Neuron (in vitro differentiated cells): ENCODE measurements at regions not wholly inside any gene's neighbourhood (a gene's known extent, or its start where the extent isn't known, plus 50 kb on each side); places are given as distances from the start of the nearest gene placed in this dataset.
"Not testable (repeated sequence)": the region's sequence is repeated elsewhere in the genome, so short reads cannot be mapped to it uniquely, and the experiment has no call there.

ENCODE experiments used
- H2AFZ ChIP-seq: one replicate; pipeline ENCODE4 v1.6.1; 2013; ENCODE audit warnings: low read depth, mild to moderate bottlenecking, inconsistent platforms, low read length, moderate library complexity
- H3K27me3 ChIP-seq: one replicate; pipeline ENCODE4 v1.6.1; 2013; ENCODE audit warnings: low read length; ENCODE audit not compliant: insufficient read depth
- H3K36me3 ChIP-seq: one replicate; pipeline ENCODE4 v1.6.1; 2013; ENCODE audit warnings: low read length; ENCODE audit not compliant: insufficient read depth
- H3K4me1 ChIP-seq: one replicate; pipeline ENCODE4 v1.6.1; 2013; ENCODE audit warnings: low read length; ENCODE audit not compliant: insufficient read depth
- H3K4me3 ChIP-seq: 2 replicates; pipeline ENCODE4 v1.5.1; 2013; ENCODE audit warnings: mild to moderate bottlenecking, low read length, moderate library complexity
- H3K9me3 ChIP-seq: one replicate; pipeline ENCODE4 v1.6.1; 2013; ENCODE audit warnings: low read length

DNA sequence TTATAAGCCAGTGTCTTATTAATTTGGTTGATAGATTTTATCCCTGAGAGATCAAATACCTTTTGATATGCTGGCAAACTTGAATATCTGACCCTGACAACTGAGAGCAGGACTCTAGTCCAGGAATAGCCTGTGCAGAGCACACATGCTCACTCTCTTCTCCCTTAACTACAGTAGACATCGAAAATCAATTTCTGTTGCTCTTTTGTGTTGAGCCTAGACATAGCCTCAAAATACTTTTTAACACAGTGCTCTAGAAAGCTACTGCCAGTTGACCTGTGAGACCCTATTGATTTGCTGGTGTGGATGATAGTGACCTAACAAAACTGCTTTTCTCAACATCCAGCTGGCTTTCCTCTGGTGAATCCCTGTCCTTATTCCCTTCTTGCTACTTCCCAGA lies 86.4 kb upstream of the ANKRD28 start:
- Histone ChIP-seq H3K36me3 (no peaks in the 10 kb centered on the region), H2AFZ (no peak overlapping the region), H3K4me1 (no peaks in the 10 kb centered on the region), H3K9me3 (peaks cover 3% of the 10 kb centered on the region), H3K27me3 (no peaks in the 10 kb centered on the region), H3K4me3 (no peak overlapping the region)

DNA sequence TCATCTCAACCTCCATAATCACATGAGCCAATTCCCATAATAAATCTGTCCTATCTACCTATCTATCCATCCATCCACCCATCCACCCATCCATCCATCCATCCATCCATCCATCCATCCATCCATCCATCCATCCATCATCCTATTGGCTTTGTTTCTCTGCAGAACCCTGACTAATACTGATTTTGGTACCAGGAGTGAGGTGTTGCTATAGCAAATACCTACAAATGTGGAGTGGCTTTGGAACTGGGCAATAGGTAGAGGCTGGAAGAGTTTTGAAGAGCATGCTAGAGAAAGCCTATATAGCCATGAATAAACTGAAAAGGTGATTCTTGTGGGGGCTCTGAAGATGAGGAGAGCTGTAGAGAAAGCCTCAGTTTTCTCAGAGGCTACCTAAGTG lies 88.7 kb upstream of the ANKRD28 start:
- H3K36me3 ChIP-seq: no peaks in the 10 kb centered on the region
- no peak overlapping the region for H2AFZ ChIP-seq
- no peaks in the 10 kb centered on the region for H3K27me3 ChIP-seq
- H3K9me3 ChIP-seq: peaks cover 3% of the 10 kb centered on the region
- H3K4me3 ChIP-seq: no peak overlapping the region
- H3K4me1 ChIP-seq: no peaks in the 10 kb centered on the region

DNA sequence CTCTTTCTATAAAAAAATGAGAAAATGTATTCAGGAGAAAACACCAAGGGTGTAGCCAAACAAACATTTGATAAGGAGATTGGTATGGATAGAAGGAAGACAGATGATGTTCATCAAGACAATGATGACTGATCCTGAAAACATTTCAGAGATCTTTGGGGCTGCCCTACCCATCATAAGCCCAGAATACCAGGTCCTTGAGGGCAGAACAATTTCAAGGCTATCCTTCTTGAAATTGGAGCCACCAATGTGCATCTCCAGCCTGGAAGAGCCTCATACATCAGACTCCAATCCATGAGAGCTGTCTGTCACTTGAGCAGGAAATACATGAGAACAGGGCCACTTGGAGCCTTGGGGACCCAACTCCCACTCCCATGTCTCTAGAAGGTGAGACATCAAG lies 89.5 kb upstream of the ANKRD28 start:
- H3K27me3 ChIP-seq: no peaks in the 10 kb centered on the region
- H3K9me3 ChIP-seq: peaks cover 3% of the 10 kb centered on the region
- no peak overlapping the region for H3K4me3 ChIP-seq
- no peak overlapping the region for H2AFZ ChIP-seq
- H3K36me3 ChIP-seq: no peaks in the 10 kb centered on the region
- H3K4me1 ChIP-seq: no peaks in the 10 kb centered on the region

DNA sequence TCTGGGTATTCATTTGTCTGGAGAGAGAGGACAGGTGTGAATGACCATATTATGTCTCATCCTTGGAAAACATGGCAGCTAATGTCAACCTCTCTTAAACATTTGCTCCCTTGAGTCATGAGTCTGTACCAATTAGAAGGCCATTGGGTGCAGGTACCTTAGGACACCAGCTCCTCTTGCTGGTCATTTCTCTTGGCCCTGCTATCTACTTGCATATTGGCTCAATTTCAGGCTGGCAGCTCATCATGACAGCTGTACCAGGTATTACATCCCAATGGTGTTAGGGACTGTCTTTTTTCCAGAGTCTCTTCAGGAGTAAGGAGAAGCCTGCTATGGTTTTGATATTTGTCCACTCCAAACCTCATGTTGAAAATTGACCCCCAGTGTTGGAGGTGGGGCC lies 92.2 kb upstream of the ANKRD28 start:
- Histone ChIP-seq H3K9me3 (peaks cover 3% of the 10 kb centered on the region), H3K4me1 (no peaks in the 10 kb centered on the region), H3K36me3 (no peaks in the 10 kb centered on the region), H3K27me3 (no peaks in the 10 kb centered on the region), H2AFZ (no peak overlapping the region), H3K4me3 (no peak overlapping the region)

DNA sequence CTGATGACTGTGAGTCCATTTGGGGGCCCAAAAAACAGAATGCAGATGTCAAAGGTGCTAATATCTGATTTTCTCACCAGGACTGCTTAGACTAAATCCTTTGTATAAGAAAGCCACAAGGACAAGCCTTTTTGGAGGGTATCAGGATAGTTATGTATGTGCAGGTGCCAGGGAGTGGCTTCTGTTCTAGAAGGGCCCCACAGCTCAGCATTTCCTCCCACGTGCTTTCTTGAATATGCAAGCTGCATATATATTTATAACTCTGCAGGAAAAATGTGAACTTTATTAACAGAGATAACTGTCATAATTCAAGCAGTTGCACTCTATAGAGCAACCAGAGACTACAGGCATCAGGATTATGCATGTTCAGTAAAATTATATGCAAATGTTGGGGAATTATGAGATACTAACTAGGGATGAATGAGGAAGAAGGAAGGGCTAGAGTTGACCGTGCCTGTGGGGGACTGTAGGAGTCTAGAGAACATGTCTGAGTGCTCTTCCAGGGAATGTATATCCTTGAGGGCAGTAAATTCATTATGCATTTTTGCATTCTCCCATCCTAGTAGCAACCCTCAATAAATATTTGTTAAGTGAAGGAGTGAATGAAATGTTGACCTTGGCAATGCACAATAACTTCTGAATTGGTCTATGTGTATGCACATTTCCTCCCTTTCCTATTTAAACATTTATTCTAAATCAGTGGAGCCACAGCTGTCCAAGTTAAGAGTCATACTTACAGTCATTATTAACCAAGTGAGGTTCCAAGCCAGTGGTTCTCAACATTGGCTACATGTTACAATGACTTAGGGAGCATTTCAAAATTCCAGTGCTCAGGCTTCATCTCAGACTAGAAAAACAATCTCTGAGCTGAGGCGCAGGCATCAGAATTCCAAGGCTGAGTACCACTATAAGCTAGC lies 94.8 kb upstream of the ANKRD28 start:
- no peaks in the 10 kb centered on the region for H3K36me3 ChIP-seq
- H3K4me3 ChIP-seq: no peak overlapping the region
- H3K9me3 ChIP-seq: no peaks in the 10 kb centered on the region

DNA sequence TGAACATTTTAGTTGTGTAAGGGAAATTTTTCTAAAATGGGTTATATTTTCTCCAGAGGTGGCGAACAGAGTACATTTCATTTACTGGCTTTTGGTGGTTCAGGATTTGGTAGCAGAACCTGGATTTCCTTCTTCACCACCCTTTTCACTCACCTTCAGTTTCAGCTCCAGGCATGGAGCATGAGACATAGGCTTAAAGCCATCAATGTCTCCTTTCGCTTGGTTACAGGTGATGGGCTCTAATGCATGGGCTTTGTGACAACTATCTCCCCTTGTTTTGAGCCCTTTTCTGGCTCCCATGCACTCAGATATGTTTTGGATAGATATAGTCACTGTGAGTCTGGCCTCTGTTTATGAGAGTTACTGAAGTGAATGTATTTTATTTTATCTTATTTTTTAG lies 96.6 kb upstream of the ANKRD28 start:
- Histone ChIP-seq H3K4me3 (no peak overlapping the region), H3K4me1 (peaks cover 7% of the 10 kb centered on the region), H2AFZ (no peak overlapping the region), H3K36me3 (no peaks in the 10 kb centered on the region), H3K27me3 (no peaks in the 10 kb centered on the region), H3K9me3 (no peaks in the 10 kb centered on the region)

More for the DNA sequence above, 94.8 kb upstream of the ANKRD28 start:
- Histone ChIP-seq H3K27me3 (no peaks in the 10 kb centered on the region), H3K4me1 (no peaks in the 10 kb centered on the region), H2AFZ (no peak overlapping the region)

DNA sequence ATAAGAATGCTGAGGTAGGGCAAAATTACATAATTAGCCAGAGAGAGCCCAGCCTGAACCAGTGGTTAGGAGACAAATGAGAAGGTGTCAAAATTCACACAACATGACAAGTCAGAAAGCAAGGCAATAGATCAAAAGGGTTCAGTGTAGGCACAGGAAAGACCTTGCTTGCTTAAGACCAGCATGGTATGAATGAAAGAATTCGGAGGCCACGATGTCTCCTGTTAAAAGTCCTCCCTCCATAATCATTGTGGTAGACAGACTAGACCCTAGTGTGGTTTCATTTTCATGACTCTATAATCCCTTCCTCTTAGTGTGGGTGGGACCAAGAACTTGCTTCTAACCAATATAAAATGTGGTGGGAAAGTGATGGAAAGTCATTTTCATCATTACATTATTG lies 98.7 kb upstream of the ANKRD28 start:
- no peaks in the 10 kb centered on the region for H3K36me3 ChIP-seq
- H3K4me3 ChIP-seq: no peak overlapping the region
- peaks cover 13% of the 10 kb centered on the region for H3K4me1 ChIP-seq
- H3K27me3 ChIP-seq: no peaks in the 10 kb centered on the region
- H3K9me3 ChIP-seq: no peaks in the 10 kb centered on the region
- no peak overlapping the region for H2AFZ ChIP-seq

DNA sequence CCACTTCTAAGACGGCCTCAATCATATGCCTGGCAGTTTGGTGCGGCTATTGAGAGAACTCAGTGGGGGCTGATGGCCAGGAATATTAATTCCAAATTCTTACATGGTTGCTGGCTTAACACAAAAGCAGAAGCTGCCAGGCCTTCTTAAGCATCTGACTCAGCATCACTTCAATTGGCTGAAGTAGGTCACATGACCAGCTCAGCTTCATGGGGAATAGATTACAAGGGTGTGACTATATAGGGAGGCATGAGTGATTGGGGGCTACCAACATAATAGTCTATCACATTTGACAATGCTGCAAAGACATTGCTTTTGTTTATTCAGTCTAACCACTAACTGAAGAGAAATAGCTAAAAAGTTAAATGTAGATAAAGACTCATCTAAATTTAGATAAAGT lies 101.6 kb upstream of the ANKRD28 start:
- Histone ChIP-seq H3K4me1 (peaks cover 13% of the 10 kb centered on the region), H3K9me3 (no peaks in the 10 kb centered on the region)

DNA sequence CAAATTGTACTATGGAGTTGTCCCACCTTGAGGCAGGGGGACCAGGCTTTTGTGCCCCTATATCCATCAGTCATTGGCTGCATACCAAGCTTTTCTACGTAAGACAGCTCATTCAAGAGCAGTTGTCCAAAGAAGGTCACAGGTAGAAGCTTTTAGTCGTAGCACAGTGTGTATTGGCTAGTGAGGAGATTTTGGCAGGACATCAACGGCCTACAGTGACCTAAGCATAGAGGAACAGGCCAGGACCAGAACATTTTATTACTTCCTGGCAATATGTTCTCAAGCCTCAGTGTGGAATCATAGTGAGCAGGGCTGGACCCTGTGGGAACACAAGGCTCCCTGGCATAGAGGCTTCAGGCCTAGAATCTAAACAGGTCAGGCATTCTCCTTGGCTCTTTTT lies 105.4 kb upstream of the ANKRD28 start:
- no peaks in the 10 kb centered on the region for H3K36me3 ChIP-seq
- peaks cover 13% of the 10 kb centered on the region for H3K4me1 ChIP-seq
- no peaks in the 10 kb centered on the region for H3K27me3 ChIP-seq
- H3K9me3 ChIP-seq: no peaks in the 10 kb centered on the region
- no peak overlapping the region for H2AFZ ChIP-seq
- H3K4me3 ChIP-seq: no peak overlapping the region

More for the DNA sequence above, 101.6 kb upstream of the ANKRD28 start:
- Histone ChIP-seq H3K4me3 (no peak overlapping the region), H3K27me3 (no peaks in the 10 kb centered on the region), H2AFZ (peak overlapping the region; percentile 84), H3K36me3 (no peaks in the 10 kb centered on the region)

DNA sequence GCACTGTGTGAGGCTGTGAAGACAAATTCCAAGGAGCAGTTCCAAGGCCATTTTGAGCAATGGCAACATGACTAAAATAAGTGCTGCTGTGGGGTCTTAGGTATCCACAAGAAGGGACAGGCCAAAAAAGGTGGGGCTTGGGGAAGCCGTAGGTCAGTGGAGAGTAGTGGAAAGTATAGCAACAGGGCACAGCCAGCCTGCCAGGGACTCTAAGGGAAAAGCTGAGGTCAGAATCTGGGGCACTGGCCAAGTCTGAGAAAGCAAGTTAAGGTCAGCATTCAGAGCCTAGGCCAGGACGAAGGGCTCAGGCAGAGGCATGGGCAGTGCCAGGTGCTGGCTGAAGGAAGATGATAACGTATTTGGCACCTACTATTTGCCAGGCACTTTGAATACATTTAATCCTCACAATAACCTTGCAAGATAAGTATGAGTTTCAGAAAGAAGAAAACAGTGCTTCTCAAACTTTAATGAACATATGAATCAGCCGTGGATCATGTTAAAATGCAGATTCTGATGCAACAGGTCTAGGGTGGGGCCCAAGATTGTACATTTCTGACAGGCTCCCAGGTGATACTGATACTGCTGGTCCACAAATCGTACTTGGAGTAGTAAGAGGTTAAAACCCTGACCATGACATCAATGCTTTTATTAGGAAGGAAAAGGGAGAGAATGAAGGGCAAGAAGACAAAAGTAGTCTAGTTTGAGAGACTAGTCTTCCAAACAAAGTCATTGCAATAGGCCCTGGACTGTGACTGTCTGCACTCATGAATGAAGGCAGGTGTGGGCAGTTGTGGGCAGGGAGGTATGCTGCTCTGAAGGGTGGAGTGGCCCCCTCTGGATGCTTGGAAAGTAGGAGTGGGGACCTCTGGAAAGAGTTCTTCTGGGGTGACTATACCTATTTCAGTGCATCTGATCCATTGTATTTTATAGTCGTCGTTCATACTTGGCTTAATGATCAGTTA lies 106.3 kb upstream of the ANKRD28 start:
- H3K4me1 ChIP-seq: peaks cover 8% of the 10 kb centered on the region
- H3K4me3 ChIP-seq: no peak overlapping the region
- no peaks in the 10 kb centered on the region for H3K36me3 ChIP-seq
- H2AFZ ChIP-seq: no peak overlapping the region
- H3K9me3 ChIP-seq: no peaks in the 10 kb centered on the region
- H3K27me3 ChIP-seq: no peaks in the 10 kb centered on the region

DNA sequence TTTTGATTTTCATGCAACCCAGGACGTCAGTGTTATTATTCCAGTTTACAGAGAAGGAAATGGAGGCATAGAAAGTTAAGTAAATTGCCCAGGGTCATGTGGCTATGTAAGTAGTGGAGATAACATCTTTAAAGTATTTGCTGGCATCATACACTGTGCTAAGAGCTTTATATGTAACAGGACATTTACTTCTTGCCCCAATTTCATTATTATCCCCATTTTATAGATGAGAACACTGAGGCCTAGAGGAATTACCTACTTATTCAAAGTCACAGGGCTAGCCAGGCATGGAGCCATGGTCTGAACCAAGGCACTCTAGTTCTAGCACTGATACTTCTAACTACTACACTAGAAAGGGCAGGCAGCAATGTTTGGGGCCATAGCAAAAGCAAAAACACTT lies 107.3 kb upstream of the ANKRD28 start:
- no peaks in the 10 kb centered on the region for H3K27me3 ChIP-seq
- H3K4me1 ChIP-seq: no peaks in the 10 kb centered on the region
- H2AFZ ChIP-seq: no peak overlapping the region
- no peak overlapping the region for H3K4me3 ChIP-seq
- no peaks in the 10 kb centered on the region for H3K9me3 ChIP-seq
- no peaks in the 10 kb centered on the region for H3K36me3 ChIP-seq

DNA sequence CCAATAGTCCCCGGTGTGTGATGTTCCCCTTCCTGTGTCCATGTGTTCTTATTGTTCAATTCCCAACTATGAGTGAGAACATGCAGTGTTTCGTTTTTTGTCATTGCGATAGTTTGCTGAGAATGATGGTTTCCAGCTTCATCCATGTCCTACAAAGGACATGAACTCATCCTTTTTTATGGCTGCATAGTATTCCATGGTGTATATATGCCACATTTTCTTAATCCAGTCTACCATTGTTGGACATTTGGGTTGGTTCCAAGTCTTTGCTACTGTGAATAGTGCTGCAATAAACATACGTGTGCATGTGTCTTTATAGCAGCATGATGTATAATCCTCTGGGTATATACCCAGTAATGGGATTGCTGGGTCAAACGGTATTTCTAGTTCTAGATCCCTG lies 109.6 kb upstream of the ANKRD28 start:
- not testable (repeated sequence) for H3K9me3 ChIP-seq, H3K27me3 ChIP-seq, H3K4me3 ChIP-seq, H3K4me1 ChIP-seq, H3K36me3 ChIP-seq, H2AFZ ChIP-seq

DNA sequence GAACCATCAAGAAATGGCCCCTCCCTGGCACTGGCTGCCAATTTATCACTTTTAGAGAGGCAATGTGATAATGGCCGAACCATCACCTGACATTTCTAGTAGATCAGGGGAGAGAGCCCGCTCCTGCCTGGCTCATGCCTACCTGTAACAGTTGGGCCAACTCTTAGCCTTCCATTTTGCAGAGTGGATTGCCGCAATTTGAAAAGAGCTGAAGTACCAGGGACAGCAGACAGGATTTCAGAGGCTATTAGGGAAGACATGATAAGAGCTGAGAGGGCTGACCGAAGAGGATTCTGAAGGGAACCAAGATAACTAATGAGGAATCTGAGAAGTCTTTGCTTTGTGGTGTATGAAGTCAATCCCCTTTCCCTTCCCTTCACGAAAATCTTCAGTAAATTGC lies 121.2 kb upstream of the ANKRD28 start:
- Histone ChIP-seq H3K4me1 (no peaks in the 10 kb centered on the region), H2AFZ (no peak overlapping the region)

More for the DNA sequence above, 121.2 kb upstream of the ANKRD28 start:
- no peak overlapping the region for H3K4me3 ChIP-seq
- no peaks in the 10 kb centered on the region for H3K36me3 ChIP-seq
- H3K9me3 ChIP-seq: no peaks in the 10 kb centered on the region
- peaks cover 3% of the 10 kb centered on the region for H3K27me3 ChIP-seq
